Occipital lobe (tissue), 1 donor: ENCODE measurements at regions not wholly inside any gene's neighbourhood (a gene's known extent, or its start where the extent isn't known, plus 50 kb on each side); places are given as distances from the start of the nearest gene placed in this dataset.

Experiments used
- DNase-seq: peaks from one replicate; lab custom pipeline; 2025; lab: John Stamatoyannopoulos, UW

DNA sequence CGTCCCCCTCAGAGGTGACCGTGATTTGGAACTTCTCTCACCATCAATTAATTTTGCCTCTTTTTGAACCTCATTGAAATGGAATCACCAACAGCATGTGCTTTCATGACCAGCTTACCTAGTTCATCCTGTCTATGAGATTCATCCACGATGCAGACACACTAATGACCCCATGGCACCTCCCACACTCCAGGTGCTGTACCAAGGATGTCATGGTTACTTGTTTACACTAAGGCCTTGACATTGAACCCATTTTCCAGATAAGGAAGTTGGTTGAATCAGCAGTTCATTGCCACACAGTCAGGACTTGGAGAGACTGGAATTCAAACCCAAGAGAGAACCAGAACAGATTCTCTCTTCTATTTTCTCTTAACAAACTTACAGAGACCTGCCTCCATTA, 139.0 kb downstream of the ZFP36L2 start:
- no peak for DNase-seq

DNA sequence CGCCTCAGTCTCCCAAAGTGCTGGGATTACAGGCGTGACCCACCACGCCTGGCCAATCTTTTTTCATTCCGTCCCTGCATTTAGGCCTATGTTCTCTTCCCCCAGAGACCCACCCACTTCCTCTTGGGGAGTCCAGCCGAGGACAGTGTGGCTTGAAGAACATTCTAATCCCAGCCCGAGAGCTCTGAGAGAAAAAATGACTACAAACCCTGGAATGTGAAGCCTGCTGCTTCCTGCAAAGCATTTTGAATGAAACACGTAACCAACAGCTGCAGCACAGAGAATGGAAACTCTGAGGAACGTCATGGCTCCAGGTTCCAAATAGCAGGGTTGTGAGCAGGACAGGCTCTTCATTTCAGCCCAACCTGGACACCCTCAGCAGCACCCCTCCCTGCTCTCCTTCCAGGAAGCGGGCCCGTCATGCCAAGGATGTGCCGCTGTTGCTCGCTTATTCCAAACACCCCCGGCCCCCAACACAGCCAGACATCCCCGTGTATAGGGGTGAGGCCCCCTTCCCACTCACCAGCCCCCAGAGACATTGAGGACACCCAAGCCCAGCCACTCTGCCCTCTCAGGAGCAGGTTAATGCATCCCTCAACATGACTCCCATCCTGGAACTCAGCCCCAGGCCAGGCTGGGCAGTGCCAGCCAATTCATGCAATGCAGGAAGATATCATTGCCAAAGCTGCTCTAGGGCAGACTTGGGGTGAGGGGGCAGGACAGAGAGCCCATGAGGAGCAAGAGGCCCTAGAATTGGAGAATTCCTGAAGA, 139.8 kb downstream of the ZFP36L2 start:
- DNase-seq = no peak

- no peak for DNase-seq
Observed at GRCh38 chr2:43085929-43086328, 140.5 kb downstream of the ZFP36L2 start.

- no peak for DNase-seq
Observed at GRCh38 chr2:43085505-43085904, 140.9 kb downstream of the ZFP36L2 start.

DNA sequence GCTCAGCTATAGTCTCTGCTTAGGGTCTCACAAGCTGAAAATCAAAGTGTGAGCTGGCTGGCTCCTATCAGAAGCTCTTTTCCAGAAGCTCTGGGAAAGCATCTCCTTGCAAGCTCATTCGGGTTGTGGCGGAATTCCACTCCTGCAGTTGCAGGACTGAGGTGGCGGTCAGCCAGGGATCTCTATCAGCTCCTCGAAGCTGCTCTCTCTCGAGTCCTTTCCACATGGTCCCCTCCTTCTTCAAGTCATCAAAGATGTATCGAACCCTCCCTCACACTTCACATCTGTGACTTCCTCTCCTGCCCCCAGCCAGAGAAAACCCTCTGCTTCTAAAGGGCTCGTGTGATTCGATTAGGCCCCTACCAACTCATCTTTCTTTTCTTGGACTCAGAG, 141.7 kb downstream of the ZFP36L2 start:
- no peak for DNase-seq

DNA sequence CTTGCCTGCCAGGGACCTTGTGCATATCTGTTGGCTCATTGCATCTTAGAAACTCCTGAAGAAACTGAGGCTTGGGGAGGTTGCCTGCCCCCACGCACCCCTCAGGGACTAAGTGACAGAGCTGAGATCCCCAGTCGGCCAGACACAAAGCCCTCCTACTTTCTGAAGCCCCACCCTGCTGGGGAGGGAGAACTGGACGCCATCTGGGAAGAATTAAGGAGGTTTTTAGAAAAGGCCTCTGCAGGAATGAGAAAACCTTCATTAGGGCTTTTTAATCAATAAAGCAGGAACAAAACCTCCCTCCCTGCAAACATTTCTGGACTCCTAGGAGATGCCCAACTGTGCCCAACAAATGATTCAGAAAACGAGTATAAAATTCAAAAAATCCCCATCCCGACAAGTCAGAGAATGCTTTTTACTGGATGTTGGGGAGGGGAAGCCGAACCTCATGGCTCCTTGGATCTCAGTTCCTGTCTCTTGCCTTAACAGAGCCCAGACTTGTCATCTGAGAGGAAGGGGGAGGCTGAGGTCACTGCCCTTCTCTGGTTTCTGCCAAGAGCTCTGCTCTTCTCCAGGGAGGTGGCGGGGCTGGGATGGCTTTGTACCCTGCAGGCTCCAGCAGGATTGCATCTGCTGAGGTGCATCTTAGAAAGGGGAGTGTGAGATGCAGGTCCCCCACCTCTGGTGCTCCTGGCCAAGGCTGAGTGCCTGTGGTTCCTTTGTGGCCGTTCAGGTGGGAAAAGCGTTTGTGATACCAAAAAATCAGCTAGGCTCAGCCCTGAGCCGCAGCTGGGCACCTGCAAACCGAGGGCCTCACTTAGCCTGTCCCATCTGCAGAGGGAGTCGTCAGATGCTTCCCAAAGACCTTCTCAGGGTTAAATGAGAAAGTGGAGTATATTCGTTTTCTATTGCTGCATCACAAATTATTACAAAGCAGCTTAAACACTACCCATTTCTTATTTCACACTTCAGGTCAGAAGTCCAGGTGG, 142.4 kb downstream of the ZFP36L2 start:
- peak; percentile 26 for DNase-seq

GRCh38 chr2:43082903-43083677, 143.3 kb downstream of the ZFP36L2 start:
- DNase-seq = no peak

- no peak for DNase-seq
Observed at GRCh38 chr2:43082111-43082894, 144.1 kb downstream of the ZFP36L2 start.

- DNase-seq = no peak
Observed at GRCh38 chr2:43081131-43081765, 145.2 kb downstream of the ZFP36L2 start.

GRCh38 chr2:43080571-43081021, 145.8 kb downstream of the ZFP36L2 start:
- no peak for DNase-seq

DNA sequence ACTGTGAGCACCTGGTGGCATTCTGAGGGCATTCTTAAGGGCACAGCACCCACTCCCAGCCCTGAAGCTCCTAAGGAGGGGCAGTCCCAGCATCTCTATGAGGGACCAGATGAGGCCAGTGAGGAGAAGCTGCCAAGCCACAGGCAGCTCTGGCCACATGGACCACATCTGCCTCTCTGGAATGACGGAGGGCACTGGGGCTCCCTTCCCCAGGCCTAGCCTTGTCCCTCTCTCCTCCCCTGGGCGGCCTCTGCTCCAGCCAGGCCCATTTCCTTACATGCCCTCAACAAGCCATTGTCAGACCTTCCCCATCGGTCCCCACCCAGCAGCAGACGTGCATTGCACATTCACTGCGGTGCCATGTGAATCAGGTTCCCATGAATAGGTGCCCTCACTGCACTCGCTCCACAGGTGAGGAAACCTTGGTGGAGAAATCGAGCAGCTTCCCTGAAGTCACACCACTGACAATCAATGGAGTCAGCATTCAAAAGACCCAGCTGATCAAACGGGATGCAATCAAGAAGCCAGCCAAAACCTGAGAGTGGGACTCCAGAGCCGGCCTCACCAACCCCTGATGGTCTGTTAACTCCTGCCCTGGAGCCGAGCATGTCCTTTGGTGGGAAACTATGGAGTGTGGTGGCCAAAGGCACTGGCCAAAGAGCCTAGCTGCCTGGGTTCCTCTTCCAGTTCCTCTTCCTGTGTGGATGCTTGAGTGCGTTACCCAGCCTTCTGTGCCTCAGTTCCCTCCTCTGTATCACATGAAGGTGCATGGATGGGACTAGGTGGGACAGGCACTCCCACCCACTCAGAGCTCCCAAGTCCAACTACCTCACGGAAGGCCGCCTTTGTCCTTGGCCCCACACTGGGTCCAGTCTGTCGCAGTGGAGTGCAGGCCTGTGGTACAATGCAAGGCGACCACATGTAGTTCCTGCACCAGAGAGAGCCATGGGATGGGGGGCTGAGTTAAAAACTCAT, 147.3 kb downstream of the ZFP36L2 start:
- no peak for DNase-seq

- no peak for DNase-seq
Observed at GRCh38 chr2:43078301-43078700, 148.1 kb downstream of the ZFP36L2 start.

DNA sequence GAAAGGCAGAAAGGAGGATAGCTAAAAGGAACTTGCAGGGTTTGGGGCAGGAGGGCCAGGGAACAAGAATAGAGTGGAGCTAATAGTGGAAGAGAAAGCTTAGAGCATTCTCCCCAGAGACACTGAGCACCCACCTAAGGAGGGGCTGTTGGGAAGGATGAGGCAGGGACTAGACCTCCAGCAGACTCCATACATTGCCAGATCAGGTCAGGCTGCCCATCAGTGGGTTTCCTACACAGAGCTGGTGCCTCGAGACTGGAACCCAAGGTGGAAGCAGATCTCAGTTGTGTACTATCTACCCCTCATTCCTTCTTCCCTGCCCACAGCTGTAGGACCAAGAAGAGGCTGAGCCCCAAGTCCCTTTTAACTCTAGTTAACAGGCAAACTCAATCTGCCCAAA, 148.5 kb downstream of the ZFP36L2 start:
- DNase-seq = no peak

- no peak for DNase-seq
Observed at GRCh38 chr2:43076676-43077075, 149.7 kb downstream of the ZFP36L2 start.

GRCh38 chr2:43075811-43076585, 150.4 kb downstream of the ZFP36L2 start:
- no peak for DNase-seq

GRCh38 chr2:43075054-43075593, 151.3 kb downstream of the ZFP36L2 start:
- DNase-seq = no peak

- no peak for DNase-seq
Observed at GRCh38 chr2:43074592-43075053, 151.8 kb downstream of the ZFP36L2 start.

GRCh38 chr2:43074052-43074451, 152.4 kb downstream of the ZFP36L2 start:
- no peak for DNase-seq
